ENCODE measurements at regions not wholly inside any gene's neighbourhood (a gene's known extent, or its start where the extent isn't known, plus 50 kb on each side); places are given as distances from the start of the nearest gene placed in this dataset.
A peak's percentile ranks its signal among the peaks of the same experiment; 100 is the strongest.

GRCh38 chr12:102781117-102781516 lies 135.9 kb downstream of the PAH start:
- DNase-seq: no peak

- no peak for DNase-seq
Measured at GRCh38 chr12:102776041-102776440, 141.0 kb downstream of the PAH start.

GRCh38 chr12:102769323-102769916 lies 147.6 kb downstream of the PAH start:
- peak; percentile 55 for DNase-seq

- DNase-seq: no peak
Measured at GRCh38 chr12:102766961-102767360, 150.1 kb downstream of the PAH start.

- no peak for DNase-seq
Measured at GRCh38 chr12:102765736-102766135, 151.3 kb downstream of the PAH start.

- DNase-seq: no peak
Measured at GRCh38 chr12:102763471-102763870, 153.6 kb downstream of the PAH start.

- no peak for DNase-seq
Measured at GRCh38 chr12:102763061-102763460, 154.0 kb downstream of the PAH start.

- no peak for DNase-seq
Measured at GRCh38 chr12:102760322-102760721, 156.7 kb downstream of the PAH start.

- no peak for DNase-seq
Measured at GRCh38 chr12:102759466-102759865, 157.6 kb downstream of the PAH start.

GRCh38 chr12:102757882-102758226 lies 159.2 kb downstream of the PAH start:
- DNase-seq: no peak

GRCh38 chr12:102757154-102757881 lies 159.7 kb downstream of the PAH start:
- DNase-seq: no peak

- DNase-seq: no peak
Measured at GRCh38 chr12:102756530-102756929, 160.5 kb downstream of the PAH start.

GRCh38 chr12:102755266-102755665 lies 161.8 kb downstream of the PAH start:
- DNase-seq: no peak

- DNase-seq: no peak
Measured at GRCh38 chr12:102753802-102754201, 163.2 kb downstream of the PAH start.

- no peak for DNase-seq
Measured at GRCh38 chr12:102748704-102749103, 168.3 kb downstream of the PAH start.

- DNase-seq: no peak
Measured at GRCh38 chr12:102746963-102747362, 170.1 kb downstream of the PAH start.

- DNase-seq: no peak
Measured at GRCh38 chr12:102745971-102746600, 171.0 kb downstream of the PAH start.

- no peak for DNase-seq
Measured at GRCh38 chr12:102741196-102741595, 175.8 kb downstream of the PAH start.

GRCh38 chr12:102740141-102740955 lies 176.7 kb downstream of the PAH start:
- peak; percentile 22 for DNase-seq

GRCh38 chr12:102736328-102736727 lies 180.7 kb downstream of the PAH start:
- no peak for DNase-seq

GRCh38 chr12:102735104-102735503 lies 181.9 kb downstream of the PAH start:
- no peak for DNase-seq

GRCh38 chr12:102730996-102731395 lies 186.0 kb downstream of the PAH start:
- no peak for DNase-seq

GRCh38 chr12:102728506-102729242 lies 188.4 kb downstream of the PAH start:
- DNase-seq: no peak
